ENCODE measurements at regions not wholly inside any gene's neighbourhood (a gene's known extent, or its start where the extent isn't known, plus 50 kb on each side); places are given as distances from the start of the nearest gene placed in this dataset.

GRCh38 chr11:79626135-79627075, 185.6 kb upstream of the TENM4 start:
- TF ChIP-seq, protein P1, sequence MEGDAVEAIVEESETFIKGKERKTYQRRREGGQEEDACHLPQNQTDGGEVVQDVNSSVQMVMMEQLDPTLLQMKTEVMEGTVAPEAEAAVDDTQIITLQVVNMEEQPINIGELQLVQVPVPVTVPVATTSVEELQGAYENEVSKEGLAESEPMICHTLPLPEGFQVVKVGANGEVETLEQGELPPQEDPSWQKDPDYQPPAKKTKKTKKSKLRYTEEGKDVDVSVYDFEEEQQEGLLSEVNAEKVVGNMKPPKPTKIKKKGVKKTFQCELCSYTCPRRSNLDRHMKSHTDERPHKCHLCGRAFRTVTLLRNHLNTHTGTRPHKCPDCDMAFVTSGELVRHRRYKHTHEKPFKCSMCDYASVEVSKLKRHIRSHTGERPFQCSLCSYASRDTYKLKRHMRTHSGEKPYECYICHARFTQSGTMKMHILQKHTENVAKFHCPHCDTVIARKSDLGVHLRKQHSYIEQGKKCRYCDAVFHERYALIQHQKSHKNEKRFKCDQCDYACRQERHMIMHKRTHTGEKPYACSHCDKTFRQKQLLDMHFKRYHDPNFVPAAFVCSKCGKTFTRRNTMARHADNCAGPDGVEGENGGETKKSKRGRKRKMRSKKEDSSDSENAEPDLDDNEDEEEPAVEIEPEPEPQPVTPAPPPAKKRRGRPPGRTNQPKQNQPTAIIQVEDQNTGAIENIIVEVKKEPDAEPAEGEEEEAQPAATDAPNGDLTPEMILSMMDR (conservative IDR thresholded peaks at IDR 0.05; ENCODE audit: low read length) = no peak
- DNase-seq (ENCODE audit: low read depth) = no peak
- no peak overlapping the region for H3K4me3 ChIP-seq (ENCODE audit: low read length)

GRCh38 chr11:79623375-79623774, 182.5 kb upstream of the TENM4 start:
- H3K4me3 ChIP-seq (ENCODE audit: low read length) = no peak overlapping the region
- no peak for DNase-seq (ENCODE audit: low read depth)
- TF ChIP-seq, protein P1 (conservative IDR thresholded peaks at IDR 0.05; ENCODE audit: low read length) = no peak

- no peak overlapping the region for H3K4me3 ChIP-seq (ENCODE audit: low read length)
- no peak for DNase-seq (ENCODE audit: low read depth)
- TF ChIP-seq, protein P1 (conservative IDR thresholded peaks at IDR 0.05; ENCODE audit: low read length) = no peak
Measured at GRCh38 chr11:79617561-79617960, 176.7 kb upstream of the TENM4 start.

DNA sequence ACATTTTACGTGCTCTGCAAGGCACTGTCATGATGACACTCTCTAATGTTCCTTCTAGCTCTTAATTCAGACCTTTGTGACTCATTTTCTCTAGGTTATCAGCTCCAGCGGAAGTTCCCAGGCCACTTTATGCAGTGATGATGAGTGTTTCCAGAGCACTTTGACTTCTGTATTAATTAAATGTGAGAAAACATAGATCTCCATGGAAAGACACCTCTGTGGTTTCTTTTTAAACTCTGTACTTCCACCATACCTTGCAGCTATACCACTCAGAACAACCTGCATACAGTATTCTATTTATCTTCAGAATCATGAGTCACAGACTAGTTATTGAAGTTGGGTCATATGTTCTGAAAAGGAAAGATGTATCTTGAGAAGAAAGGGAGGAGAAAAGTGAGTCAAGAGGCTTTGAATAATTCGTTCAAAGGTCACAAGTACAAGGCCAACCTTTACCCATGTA, 175.6 kb upstream of the TENM4 start:
- TF ChIP-seq, protein P1 (conservative IDR thresholded peaks at IDR 0.05; ENCODE audit: low read length) = no peak
- H3K4me3 ChIP-seq (ENCODE audit: low read length) = no peak overlapping the region
- no peak for DNase-seq (ENCODE audit: low read depth)

DNA sequence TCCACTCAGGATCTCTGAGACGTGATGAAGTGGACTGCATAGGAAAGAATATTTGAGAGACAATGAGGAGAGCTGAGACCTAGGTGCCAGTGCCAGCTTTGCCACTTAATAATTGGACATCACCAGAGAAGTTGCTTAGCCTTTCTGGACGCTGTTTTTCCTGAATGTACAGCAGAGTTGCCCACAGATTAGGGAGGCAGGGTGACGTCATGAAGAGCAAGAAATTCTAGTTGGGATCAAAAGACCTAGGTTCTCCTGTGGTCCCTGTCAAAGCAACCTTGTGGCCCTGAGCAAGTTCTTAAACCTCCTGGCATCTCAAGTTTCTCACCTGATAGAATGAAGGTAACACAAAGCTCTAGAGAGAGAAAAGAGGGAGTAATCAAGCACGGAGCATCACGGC, 174.6 kb upstream of the TENM4 start:
- DNase-seq (ENCODE audit: low read depth) = no peak
- no peak overlapping the region for H3K4me3 ChIP-seq (ENCODE audit: low read length)
- TF ChIP-seq, protein P1 (conservative IDR thresholded peaks at IDR 0.05; ENCODE audit: low read length) = no peak

- TF ChIP-seq, protein P1 (conservative IDR thresholded peaks at IDR 0.05; ENCODE audit: low read length) = no peak
- DNase-seq (ENCODE audit: low read depth) = no peak
- no peak overlapping the region for H3K4me3 ChIP-seq (ENCODE audit: low read length)
Measured at GRCh38 chr11:79610678-79611077, 169.8 kb upstream of the TENM4 start.

GRCh38 chr11:79610139-79610538, 169.3 kb upstream of the TENM4 start:
- no peak overlapping the region for H3K4me3 ChIP-seq (ENCODE audit: low read length)

More at GRCh38 chr11:79610139-79610538, 169.3 kb upstream of the TENM4 start:
- no peak for DNase-seq (ENCODE audit: low read depth)
- TF ChIP-seq, protein P1 (conservative IDR thresholded peaks at IDR 0.05; ENCODE audit: low read length) = no peak
